Fibroblast of the conjunctiva (primary cell): ENCODE measurements at regions not wholly inside any gene's neighbourhood (a gene's known extent, or its start where the extent isn't known, plus 50 kb on each side); places are given as distances from the start of the nearest gene placed in this dataset.
"Not testable (repeated sequence)": the region's sequence is repeated elsewhere in the genome, so short reads cannot be mapped to it uniquely, and the experiment has no call there.

Experiments used
- DNase-seq: peaks from one replicate; pipeline ENCODE4 v3.0.0-alpha.2; 2010; ENCODE audit warnings: low read depth

DNA sequence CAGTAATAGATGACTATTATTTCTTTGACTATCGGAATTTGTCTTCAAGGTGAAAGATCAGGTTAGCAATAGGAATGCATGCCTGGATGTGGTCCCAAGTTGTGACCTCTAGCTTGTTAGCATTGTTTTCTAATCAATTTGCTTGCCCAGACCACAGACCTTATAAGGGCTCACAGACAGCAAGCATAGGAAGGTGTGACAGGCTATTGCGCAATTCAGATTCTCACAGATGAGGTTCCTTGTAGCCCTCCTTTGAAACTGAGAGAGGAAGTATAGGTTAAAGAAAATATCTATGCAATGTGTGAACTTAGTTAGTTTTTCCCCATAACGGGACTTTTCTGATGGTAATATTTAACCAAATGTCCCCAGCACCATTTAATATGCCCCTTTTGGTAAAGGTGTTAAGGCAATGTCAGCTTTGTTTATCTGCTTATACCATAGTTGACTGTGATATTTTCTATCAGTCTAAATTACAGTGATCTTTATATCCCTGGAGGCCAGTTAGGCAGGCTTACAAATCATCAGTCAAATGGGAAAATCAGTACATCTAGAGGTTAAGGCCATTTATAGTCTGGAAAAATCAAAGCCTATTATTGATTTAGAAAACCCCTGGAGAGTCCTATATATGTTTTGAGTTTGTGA lies 168.1 kb upstream of the MBNL1 start:
- DNase-seq, result no peak

DNA sequence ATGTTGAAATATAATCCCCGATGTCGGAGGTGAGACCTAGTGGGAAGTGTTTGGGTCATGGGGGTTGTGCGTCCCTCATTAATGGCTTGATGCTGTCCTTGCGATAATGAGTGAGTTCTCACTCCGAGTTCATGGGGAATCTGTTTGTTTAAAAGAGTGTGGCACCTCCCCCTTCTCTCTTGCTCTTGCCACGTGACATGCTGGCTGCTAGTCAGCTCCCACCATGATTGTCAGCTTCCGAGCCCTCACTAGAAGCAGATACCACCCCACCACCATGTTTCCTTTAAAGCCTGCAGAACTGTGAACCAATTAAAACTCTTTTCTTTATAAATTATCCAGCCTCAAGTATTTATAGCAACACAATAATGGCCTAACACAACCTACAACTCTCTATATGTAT lies 166.3 kb upstream of the MBNL1 start:
- no peak for DNase-seq

DNA sequence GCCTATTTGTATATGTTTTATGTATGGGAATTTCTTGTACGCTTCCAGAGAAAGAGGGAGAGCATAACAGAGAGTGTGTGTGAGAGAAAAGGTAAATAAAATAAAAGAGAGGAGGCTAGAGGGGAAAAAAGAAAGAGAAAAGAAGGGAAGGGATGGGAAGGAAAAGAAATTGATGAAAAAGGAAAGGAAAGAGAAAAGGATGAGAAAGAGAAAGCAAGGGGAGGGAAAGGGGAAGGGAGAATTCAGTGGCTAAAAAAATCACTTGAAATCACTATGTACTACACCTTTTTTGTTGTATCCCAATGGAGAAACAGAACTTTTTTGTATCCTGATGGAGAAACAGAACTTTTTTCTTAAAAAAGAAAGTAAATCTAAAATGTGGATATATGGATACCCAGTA lies 165.5 kb upstream of the MBNL1 start:
- DNase-seq, result no peak

DNA sequence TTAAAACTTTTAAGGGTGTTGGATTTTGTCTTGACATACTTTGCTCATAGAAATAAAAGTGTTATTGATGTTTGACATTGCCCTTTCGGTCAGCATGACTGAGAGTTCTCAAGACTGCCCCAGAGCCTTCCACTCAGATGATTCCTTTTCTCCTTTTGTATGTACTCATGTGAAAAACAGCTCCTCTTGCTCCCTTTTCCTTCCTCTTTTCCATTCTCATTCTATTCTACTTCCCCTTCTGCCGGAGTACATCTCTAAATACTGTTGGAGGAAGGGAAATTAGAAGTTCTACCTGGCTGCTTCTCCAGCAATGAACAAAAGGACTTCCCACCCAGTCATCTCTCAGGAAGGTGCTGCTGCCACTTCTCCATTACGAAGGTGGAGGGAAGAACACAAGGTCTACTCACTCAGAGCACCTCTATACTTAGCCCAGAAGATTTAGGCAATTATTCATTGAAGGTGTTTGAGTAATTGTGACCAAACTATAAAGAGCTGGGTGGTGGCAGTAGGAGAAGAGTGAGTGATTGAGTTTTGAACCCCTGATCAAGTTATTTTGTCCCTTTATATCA lies 163.8 kb upstream of the MBNL1 start:
- DNase-seq, result no peak

DNA sequence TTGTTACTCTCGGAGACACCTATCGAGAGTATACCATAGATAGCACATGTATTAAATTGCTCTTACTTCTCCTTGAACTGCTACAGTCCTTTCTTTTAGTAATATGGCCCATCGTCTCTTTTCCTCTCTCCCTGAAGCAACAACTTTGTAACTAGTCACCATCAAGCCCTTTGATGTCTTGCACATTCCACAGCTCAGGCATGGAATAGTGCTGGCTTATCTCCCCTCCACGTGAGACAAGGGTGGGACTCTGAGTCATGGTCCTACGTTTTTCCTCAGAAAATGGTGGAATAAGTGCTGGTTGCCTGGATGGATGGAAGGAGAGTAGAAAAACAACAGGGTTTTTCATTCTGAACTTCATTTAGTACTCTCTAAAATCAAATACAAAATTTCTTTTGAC lies 163.3 kb upstream of the MBNL1 start:
- no peak for DNase-seq

DNA sequence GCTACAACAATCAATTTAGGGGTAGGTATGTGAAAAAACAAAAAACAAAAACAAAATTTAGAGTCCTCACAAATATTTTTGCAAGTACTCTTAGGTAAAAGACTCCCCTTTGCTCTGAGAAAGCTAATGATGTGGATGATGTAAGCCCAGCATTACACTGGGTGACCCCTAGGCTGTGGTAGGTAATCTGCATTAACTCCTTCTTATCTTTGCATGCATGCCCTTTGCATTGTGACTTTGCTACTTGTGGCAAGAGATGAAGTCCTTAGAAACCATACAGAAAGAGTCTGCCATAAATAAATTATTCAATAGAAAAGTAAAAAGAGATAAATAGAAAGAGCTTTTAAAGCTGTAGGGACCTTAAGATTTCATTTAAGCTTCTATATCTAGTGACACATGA lies 159.7 kb upstream of the MBNL1 start:
- no peak for DNase-seq

DNA sequence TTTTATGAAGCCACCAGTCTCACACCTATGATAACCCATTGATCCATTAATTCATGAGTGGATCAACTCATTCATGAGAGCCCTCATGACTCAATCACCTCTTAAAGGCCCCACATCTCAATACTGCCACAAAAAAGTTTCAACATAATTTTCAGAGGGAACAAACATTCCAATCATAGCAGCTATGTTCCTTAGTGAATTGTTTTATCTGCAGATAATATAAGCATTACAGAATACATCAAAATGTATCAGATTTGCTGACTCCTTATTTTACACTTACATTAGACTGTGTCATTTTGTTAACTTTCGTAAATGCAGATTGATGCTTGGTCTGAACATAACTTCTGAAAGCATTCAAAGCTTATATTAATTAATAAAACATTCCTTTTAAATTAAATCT lies 155.3 kb upstream of the MBNL1 start:
- no peak for DNase-seq

DNA sequence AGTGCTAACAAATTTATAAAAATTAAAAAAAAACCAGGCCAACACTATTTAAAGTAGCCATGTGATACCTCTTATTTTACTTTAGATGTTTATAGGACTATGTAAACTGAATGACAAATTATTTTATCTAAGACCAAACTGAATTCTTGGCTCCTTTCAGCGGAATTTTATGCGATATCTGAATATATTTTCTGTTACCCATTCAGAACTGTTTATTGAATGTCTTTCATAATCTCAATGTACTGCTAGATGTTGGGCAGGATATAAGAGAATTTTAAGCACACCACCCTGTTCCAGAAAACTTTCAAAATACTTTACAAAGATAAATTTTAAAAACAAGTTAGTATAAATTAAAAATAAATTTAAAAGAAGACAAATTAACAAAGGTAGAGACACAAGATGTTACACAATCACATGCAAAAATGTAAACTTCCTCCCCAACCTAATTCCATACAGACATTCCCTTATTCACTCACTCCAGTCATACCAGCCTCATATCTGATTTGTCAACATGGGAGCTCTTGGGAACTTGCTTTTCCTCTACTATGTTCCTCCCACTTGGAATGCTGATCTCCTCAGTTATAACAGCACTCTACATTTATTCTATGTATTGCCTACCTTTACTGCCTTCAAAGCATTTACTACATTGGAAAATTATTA lies 154.6 kb upstream of the MBNL1 start:
- DNase-seq, result no peak

DNA sequence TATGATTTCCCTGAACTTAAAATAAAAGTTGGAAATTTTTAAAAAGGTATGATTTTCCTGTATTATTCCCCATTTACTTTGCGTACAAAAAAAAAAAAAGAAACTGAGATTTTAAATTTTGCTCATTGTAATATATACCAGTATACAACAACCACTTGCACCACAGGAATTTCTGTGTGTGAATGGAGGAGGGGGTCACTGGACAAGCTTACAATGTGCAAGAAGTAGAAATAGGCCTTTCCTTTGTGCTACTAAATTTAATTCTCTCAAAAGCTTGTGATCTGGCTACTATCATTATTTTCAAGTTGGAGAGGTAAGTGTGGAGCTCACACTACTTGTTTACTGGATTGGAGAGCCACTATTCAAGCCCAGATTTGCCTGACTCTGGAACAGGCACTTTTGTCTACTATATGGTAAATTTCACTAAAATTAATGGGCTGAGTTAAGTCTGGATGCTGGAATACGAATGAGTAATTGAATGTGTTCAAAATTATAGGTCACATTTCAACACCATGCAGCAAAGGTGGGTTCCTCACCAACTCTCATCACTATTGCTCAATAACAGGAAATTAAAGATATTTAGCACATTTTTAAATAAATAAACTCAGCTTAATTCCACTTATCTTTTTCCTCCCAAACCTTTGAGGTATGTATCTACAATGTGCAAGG lies 148.0 kb upstream of the MBNL1 start:
- DNase-seq, result no peak

DNA sequence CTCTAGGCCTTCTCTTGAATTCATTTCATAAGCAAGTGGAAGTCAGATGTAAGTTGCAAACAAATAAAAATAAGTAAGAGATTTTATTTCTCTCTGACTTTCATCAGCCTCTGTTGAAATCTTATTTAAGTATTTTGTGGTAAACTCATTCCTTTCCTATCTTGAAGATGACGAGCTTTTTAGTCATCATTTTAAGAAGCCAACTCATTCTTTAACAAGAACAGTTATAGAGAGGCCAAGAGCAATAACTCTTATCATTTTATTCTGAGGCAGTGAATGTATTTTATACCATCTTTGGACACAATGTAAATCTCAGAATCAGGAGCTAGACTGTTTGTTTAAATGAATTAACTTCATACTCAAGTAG lies 147.5 kb upstream of the MBNL1 start:
- DNase-seq, result peak; percentile 68

DNA sequence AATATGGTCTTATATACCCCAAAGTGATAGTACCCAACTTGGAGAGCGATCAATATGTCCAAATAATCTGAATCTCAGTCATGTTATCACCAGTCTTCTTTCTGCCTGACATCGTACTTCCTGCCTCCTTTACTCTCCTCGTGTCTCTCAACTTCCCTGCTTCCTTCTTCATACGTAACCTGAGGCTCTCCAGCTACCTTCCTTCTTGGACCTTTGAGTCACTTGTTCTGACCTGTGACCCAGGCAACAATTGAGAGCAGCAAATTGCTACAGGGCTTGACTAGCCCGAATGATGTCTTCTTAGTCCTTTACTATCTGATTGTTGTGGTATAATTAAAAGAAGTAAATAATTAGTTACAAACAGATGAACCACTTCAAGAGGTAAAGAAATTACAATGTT lies 145.9 kb upstream of the MBNL1 start:
- no peak for DNase-seq

DNA sequence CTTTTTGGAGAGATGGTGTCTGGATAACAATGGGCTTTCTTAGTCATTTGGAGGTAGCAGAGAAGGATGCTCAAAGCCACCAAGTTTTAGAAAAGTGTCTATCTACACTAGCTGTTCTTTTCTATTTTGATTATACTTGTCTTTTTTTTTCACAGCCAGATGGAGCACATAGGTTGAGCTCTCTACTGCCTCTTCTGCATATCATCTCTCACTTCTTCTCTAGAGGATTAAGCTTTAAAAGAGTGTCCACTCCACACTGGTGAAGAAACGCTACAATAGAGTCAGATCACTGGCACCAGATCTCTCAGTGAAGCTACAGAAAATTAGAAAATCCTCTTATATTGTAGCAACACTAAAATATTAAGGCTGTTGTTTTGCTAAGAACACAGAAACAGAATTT lies 145.3 kb upstream of the MBNL1 start:
- DNase-seq, result no peak

DNA sequence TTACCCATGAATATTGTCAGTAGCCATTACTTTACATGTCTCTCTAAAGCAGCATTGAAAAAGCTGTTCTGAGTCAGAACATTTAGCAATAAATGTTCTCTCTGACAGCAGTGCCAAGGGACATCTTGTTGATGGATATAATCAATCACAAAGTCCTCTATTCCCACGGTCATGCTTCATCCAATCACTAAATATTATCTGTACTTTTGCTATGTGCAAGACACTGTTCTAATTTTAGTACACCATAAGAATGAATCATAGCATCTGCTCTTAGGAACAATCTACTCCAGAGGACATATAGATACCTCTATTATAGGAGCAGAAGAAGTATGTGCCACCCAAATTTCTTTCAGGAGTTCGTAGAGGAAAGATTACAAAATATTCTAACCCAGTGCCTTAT lies 142.5 kb upstream of the MBNL1 start:
- no peak for DNase-seq

DNA sequence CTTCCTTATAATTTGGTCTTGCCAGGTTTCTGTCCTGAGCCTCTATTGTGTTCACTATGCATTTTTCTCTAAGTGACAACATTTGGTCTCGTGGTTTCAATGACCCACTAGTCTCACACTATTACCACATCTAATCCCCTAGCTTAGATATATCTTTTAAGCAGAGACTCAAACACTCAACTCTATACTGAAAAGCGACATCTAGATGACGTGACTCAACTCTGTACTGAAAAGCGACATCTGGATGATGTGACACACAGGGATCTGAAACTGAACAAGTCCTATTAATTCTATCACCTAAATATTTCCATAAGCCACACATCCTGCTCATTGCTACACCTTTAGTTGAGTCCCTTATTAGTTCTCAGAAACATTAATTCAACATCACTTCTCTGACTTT lies 141.7 kb upstream of the MBNL1 start:
- DNase-seq, result no peak

DNA sequence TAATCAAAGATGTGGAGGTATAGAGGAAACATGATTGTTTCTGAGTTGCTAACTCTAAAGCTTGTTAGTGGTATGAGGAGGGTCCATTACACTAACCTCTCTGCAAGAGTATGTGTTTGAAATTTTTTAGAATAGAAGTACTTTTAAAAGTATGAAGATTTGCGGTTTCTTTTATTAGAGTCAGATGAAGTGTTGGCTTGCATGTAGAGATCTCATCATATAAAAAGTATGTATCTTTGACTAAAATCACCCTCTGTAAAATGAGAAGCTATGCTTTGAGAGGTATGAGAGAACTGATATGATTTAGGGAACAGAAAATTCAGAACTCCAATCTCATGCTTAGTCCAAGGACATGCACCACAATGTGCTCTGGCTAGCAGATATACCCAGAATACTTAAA lies 140.4 kb upstream of the MBNL1 start:
- DNase-seq, result peak; percentile 32

DNA sequence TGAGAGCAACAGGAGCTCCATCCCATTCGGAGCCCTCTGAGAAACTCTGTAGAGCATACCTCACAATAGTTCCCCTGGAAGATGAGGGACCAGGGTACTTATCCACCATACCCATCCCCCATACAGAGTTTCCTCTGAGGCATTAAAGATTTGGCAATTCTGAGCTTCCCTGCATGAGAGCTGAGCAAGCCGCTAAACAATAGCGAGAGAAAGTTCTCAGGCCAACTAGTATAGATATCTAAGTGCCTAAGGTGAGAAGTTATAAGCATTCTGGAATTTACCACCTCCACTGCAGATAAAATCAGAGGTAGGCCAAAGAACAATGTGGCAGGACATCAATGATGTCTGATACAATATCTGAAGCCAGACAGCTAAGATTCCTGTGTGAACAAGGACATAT lies 129.1 kb upstream of the MBNL1 start:
- no peak for DNase-seq

DNA sequence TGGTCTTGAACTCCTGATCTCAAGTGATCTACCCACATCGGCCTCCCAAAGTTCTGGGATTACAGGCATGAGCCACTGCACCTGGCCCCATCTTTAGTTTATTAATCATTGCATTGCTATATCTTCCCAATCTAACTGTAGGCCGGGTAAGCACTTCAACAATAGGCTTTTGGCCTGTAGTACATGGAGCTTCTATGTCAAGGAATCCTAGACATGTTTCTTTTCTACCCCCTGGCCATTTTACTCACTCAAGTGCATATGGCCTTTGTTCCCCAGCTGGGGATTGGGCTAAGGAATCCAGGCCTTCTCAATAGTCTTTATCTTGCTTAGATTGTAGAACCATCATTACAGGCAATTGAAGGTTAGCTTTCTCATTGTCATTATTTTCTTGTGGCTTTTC lies 122.3 kb upstream of the MBNL1 start:
- DNase-seq, result no peak

DNA sequence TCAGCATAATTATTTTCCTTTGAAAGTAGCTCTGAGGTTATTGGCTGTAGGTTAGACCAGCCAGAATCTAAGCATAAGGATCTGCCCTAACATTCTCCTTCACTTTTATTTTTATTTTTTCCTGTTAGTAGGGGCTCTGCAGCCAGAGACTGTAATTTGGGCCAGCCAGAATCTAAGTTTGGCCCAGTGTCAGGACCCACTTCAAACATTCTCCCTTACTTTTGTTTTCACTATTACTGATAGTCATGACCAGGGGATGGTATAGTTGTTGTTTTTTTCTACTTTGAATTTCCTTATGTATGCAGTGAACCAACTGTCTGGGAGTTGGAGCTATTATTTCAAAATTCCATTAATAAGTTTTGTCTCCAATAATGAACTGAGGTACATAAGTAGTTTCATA lies 121.0 kb upstream of the MBNL1 start:
- DNase-seq, result no peak

DNA sequence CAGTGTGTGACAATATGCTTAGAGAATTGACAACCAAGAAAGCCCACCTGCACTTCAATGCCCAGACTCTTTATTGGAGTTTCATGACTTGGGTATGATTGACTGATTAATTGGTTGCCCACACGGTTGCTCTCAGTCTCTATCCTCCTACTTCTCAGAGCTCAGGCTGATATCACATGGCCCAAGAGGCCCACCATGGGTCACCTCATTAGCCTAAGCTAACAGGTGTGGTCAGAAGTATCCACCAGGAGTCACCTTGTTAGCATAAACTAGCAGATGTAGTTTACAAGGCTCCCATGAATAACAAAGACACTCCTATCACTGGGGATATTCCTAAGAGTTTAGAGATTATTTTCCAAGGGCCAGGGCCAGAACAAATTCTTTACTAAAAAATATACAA lies 120.2 kb upstream of the MBNL1 start:
- DNase-seq, result no peak

DNA sequence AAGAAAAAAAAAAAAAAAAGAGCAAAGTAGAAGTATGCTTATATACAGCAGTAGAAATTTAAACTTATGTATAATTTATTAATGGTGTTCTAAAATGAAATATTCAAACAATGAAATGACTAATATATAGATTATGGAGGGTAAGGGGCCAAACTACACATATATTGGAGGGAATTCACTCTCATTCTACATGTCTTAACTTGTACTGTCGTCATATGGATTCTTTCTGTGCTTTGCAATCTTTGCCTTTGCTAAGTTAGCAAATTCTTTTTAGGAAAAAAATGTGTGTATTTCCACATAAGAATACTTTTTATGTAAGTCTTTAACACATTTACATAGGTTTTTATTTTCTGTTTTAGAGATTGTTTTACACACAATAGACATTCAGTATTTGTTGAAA lies 118.9 kb upstream of the MBNL1 start:
- no peak for DNase-seq

DNA sequence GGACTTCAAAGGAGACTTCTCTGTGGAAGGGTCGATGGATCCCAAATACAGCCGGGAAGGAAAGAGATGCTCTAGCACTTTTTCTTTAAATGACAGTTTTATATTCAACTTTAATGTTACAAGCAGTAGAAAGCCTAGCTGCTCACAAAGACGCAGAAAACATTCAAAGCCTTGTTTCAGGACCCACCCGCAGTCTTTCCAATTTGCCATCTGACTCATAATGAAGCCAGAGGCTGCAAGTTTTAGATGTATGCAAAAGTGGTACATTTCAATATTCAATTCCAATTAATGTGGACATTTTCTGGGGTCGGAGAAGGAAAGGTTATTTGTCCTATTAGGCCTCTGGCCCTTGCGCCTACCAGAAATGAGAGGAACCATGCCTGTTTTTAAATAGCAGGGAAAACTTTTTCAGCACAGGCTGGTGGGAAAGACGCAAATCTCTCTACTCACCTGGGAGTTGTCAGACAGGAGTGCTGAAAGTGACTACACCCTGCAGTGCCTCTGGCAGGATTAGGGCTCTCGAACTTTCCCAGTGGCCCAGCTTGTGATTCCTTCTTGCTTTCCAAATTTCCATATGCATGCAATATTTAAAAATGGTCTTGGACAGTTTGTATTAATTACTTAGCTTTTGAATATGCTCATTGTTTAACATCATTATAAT lies 117.4 kb upstream of the MBNL1 start:
- no peak for DNase-seq

DNA sequence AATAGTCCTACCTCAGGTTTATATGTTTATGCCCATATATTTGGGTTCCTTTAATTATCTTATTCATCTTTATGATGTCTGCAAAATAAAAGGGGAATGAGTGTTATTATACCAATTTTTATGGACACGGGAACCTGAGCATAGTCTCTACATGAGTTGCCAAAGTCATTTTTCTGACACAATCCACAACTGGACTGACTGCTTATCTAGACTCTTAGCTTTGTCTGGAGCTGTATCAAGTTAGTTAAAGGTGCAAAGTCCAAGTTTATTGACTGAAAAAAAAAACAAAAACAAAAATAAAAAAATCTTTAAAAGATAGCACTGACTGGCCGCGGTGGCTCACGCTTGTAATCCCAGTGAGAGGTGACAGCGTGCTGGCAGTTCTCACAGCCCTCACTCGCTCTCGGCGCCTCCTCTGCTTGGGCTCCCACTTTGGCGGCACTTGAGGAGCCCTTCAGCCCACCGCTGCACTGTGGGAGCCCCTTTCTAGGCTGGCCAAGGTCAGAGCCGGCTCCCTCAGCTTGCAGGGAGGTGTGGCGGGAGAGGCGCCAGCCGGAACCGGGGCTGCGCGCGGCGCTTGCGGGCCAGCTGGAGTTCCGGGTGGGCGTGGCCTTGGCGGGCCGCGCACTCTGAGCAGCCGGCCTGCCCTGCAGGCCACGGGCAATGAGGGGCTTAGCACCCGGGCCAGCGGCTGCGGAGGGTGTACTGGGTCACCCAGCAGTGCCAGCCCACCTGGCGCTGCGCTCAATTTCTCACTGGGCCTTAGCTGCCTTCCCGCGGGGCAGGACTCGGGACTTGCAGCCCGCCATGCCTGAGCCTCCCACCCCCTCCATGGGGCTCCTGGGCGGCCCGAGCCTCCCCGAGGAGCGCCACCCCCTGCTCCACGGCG lies 116.6 kb upstream of the MBNL1 start:
- not testable (repeated sequence) for DNase-seq
